GM12878 (cell line): ENCODE measurements at regions not wholly inside any gene's neighbourhood (a gene's known extent, or its start where the extent isn't known, plus 50 kb on each side); places are given as distances from the start of the nearest gene placed in this dataset.

Experiments
- ATAC-seq: fragments of 200-7000 bp; cut with Tn5 transposase; 3 replicates; pipeline ENCODE4 v1.9.1; 2020; ENCODE audit warnings: mild to moderate bottlenecking, moderate library complexity
- BruUV-seq: library from RNA; stranded (reverse); fragments of 400-500 nt; replicated peaks from 2 replicates; lab custom pipeline; 2021; lab: Mats Ljungman, UMichigan
- CTCF ChIA-PET: fragments of 300-600 bp; sonication (Branson Sonifier 250); formaldehyde crosslinking; extraction: SDS; loops from one replicate; lab custom pipeline; 2021; ENCODE audit warnings: inconsistent platforms; lab: Yijun Ruan, JAX
- POLR2A ChIA-PET: fragments of 350-600 bp; formaldehyde crosslinking; extraction: SDS; loops from one replicate; lab custom pipeline; 2021; ENCODE audit warnings: inconsistent platforms; lab: Charles Lee
- RAD21 ChIA-PET: fragments of 300-600 bp; sonication (Branson Sonifier 250); formaldehyde crosslinking; loops from one replicate; lab custom pipeline; 2023; ENCODE audit warnings: antibody characterized with exemption; ENCODE audit not compliant: unreplicated experiment; lab: Charles Lee
- SMC1A ChIA-PET: fragments of 300-600 bp; sonication (Branson Sonifier 250); formaldehyde crosslinking; loops from one replicate; lab custom pipeline; 2023; ENCODE audit not compliant: unreplicated experiment, uncharacterized antibody; lab: Charles Lee
- DNase-seq: peaks from one replicate; pipeline ENCODE4 v3.0.0-alpha.2; 2011; ENCODE audit warnings: low read depth, low spot score
- FAIRE-seq: peaks from 3 replicates; lab custom pipeline; 2011; peaks lifted over from hg19 to GRCh38; lab: Jason Lieb, UNC
- H2AFZ ChIP-seq: 2 replicates; pipeline ENCODE4 v1.6.0; 2011; ENCODE audit warnings: low read depth, low read length, control low read depth; ENCODE audit not compliant: control insufficient read depth
- H3K27ac ChIP-seq: 2 replicates; pipeline ENCODE4 v1.5.1; 2011; ENCODE audit warnings: control low read depth; ENCODE audit not compliant: control insufficient read depth, insufficient read depth
- H3K27me3 ChIP-seq, 2 experiments: replicated peaks in 1 of 2; 2 replicates each; pipeline versions ENCODE4 v1.6.0 to v1.6.1; 2011; ENCODE audit warnings: low read length in 1 of 2; ENCODE audit not compliant: control insufficient read depth in 2 of 2, insufficient read depth in 2 of 2
- H3K36me3 ChIP-seq, 2 experiments: 2 replicates each; pipeline ENCODE4 v1.5.1; 2011; ENCODE audit warnings: low read length in 1 of 2; ENCODE audit not compliant: control insufficient read depth in 2 of 2, insufficient read depth in 2 of 2
- H3K4me1 ChIP-seq: 2 replicates; pipeline ENCODE4 v1.6.1; 2011; ENCODE audit warnings: mild to moderate bottlenecking, low read length, moderate library complexity, mixed read lengths; ENCODE audit not compliant: control insufficient read depth, insufficient read depth
- H3K4me2 ChIP-seq: 2 replicates; pipeline ENCODE4 v1.6.0; 2011; ENCODE audit warnings: control low read depth; ENCODE audit not compliant: control insufficient read depth, insufficient read depth
- H3K4me3 ChIP-seq: fragments of 200-600 bp; sonication (generic); 2 replicates; pipeline ENCODE4 v1.5.1; 2016
- H3K79me2 ChIP-seq: 2 replicates; pipeline ENCODE4 v1.6.0; 2011; ENCODE audit warnings: low read length; ENCODE audit not compliant: control insufficient read depth, insufficient read depth
- H3K9ac ChIP-seq: 2 replicates; pipeline ENCODE4 v1.8.0; 2011; ENCODE audit warnings: low read length, control low read depth, mixed read lengths; ENCODE audit not compliant: control insufficient read depth, insufficient read depth
- H3K9me3 ChIP-seq: replicated peaks from 3 replicates; pipeline ENCODE4 v1.5.1; 2011; ENCODE audit warnings: mild to moderate bottlenecking, low read length; ENCODE audit not compliant: control insufficient read depth, insufficient read depth
- H4K20me1 ChIP-seq: 2 replicates; pipeline ENCODE4 v1.6.0; 2011; ENCODE audit not compliant: control insufficient read depth, insufficient read depth
- ATF7 ChIP-seq: fragments of 450-650 bp; IDR thresholded peaks from 2 replicates; pipeline ENCODE4 v1.6.1; 2016; ENCODE audit warnings: low read depth, mild to moderate bottlenecking
- BCLAF1 ChIP-seq: fragments of 450-650 bp; IDR thresholded peaks from 2 replicates; pipeline ENCODE4 v1.6.1; 2017; ENCODE audit warnings: antibody characterized with exemption, mild to moderate bottlenecking, moderate library complexity
- CUX1 ChIP-seq: IDR thresholded peaks from 2 replicates; pipeline ENCODE4 v1.6.1; 2012; ENCODE audit warnings: improper control_type of control experiment, low read depth, low read length; ENCODE audit not compliant: insufficient replicate concordance
- MTA2 ChIP-seq: fragments of 450-650 bp; IDR thresholded peaks from 2 replicates; pipeline ENCODE4 v1.6.1; 2016; ENCODE audit warnings: low read depth, mild to moderate bottlenecking, moderate library complexity
- NFXL1 ChIP-seq: fragments of 450-650 bp; IDR thresholded peaks from 2 replicates; pipeline ENCODE4 v1.6.1; 2017; ENCODE audit warnings: antibody characterized with exemption, mild to moderate bottlenecking, borderline replicate concordance
- NKRF ChIP-seq: fragments of 450-650 bp; conservative IDR thresholded peaks from 2 replicates; pipeline ENCODE4 v1.6.1; 2017; ENCODE audit warnings: mild to moderate bottlenecking, moderate library complexity
- PAX8 ChIP-seq: fragments of 450-650 bp; IDR thresholded peaks from 2 replicates; pipeline ENCODE4 v1.6.1; 2017; ENCODE audit warnings: mild to moderate bottlenecking, moderate library complexity
- PRDM15 ChIP-seq: fragments of 450-650 bp; formaldehyde crosslinking; IDR thresholded peaks from 2 replicates; pipeline ENCODE4 v1.4.0; 2020; ENCODE audit warnings: mild to moderate bottlenecking, moderate library complexity
- STAT3 ChIP-seq: IDR thresholded peaks from 2 replicates; pipeline ENCODE4 v1.6.1; 2011; ENCODE audit warnings: low read depth, low read length, improper control_type of control experiment
- TARDBP ChIP-seq: IDR thresholded peaks from 2 replicates; pipeline ENCODE4 v1.6.1; 2016; ENCODE audit warnings: borderline replicate concordance
- ZSCAN29 ChIP-seq: fragments of 450-650 bp; IDR thresholded peaks from 2 replicates; pipeline ENCODE4 v1.6.1; 2017; ENCODE audit warnings: mild to moderate bottlenecking, moderate library complexity
- WGBS: methylation state at CpG from one replicate; pipeline ENCODE4 v1.1.6; 2016; ENCODE audit warnings: low lambda C conversion rate; ENCODE audit not compliant: insufficient replicate concordance, insufficient coverage; ENCODE audit errors: missing lambda C conversion rate; 5-methylcytosine and 5-hydroxymethylcytosine counted together
- in situ Hi-C: fragments of 300-500 bp; cut with MboI; formaldehyde crosslinking; loops from 9 replicates; pipeline ENCODE4 v1.14.3; 2018; ENCODE audit warnings: mixed read lengths
- intact Hi-C: fragments of 100-400 bp; cut with micrococcal nuclease; formaldehyde crosslinking; loops from one replicate; pipeline ENCODE4 v1.14.2; 2022; ENCODE audit not compliant: unreplicated experiment

GRCh38 chrX:36543499-36543898, 464.7 kb upstream of the FAM47C start:
- in situ Hi-C loops: no loop called here
- DNase-seq (no peak), FAIRE-seq (no peak), ATAC-seq (no peak)
- H3K9ac ChIP-seq: no peak overlapping the region
- H3K79me2 ChIP-seq: no peaks in the 10 kb centered on the region
- ChIA-PET RAD21 (no interaction called here), SMC1A (no interaction called here), POLR2A (no interaction called here), CTCF (no interaction called here)
- H4K20me1 ChIP-seq: no peaks in the 10 kb centered on the region
- BruUV-seq: no TSS peak
- WGBS: 0% methylated on average over 1 of the region's 1 CpG
- H3K9me3 ChIP-seq: no peaks in the 10 kb centered on the region
- intact Hi-C loops: no loop called here
- H3K4me3 ChIP-seq: no peak overlapping the region
- no peaks in the 10 kb centered on the region; a peak in 1 of 4 replicates for H3K27me3 ChIP-seq
- H2AFZ ChIP-seq: no peak overlapping the region
- no peak overlapping the region for H3K4me2 ChIP-seq
- H3K36me3 ChIP-seq: no peaks in the 10 kb centered on the region
- H3K27ac ChIP-seq: no peak overlapping the region
- H3K4me1 ChIP-seq: no peaks in the 10 kb centered on the region
- no peak for TF ChIP-seq PAX8
- TF ChIP-seq TARDBP: no peak
- no peak for TF ChIP-seq STAT3
- TF ChIP-seq CUX1: no peak
- no peak for TF ChIP-seq BCLAF1
- TF ChIP-seq NKRF: no peak
- TF ChIP-seq ATF7: no peak
- no peak for TF ChIP-seq NFXL1
- no peak for TF ChIP-seq MTA2
- TF ChIP-seq PRDM15: no peak
- TF ChIP-seq ZSCAN29: no peak
